ENCODE measurements at regions not wholly inside any gene's neighbourhood (a gene's known extent, or its start where the extent isn't known, plus 50 kb on each side); places are given as distances from the start of the nearest gene placed in this dataset.

DNA sequence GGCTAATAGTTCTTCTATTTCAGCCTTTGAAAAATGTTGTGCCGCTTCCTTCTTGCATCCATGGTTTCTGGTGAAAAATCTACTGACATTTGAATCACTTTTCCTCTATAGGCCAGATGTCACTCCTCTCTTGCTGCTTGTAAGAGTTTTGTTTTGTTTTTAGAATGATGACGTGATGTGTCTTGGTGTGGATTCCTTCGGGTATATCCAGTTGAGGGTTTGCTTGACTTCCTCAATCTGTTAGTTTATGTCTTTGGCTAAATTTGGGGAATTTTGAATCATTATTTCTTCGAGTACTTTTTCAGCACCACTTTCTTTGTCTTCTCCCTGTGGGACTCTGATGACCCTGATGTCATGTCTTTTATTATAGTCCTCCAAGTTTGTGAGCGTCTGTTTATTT is 175.5 kb downstream of the MYLK4 start:
- no peak for TF ChIP-seq ZBTB33 (IDR thresholded peaks at IDR 0.05; ENCODE audit: extremely low read depth, insufficient replicate concordance, low read length)
- no peak for TF ChIP-seq CTCF (IDR thresholded peaks at IDR 0.05 in 2 of 3, conservative IDR thresholded peaks at IDR 0.05 in 1 of 3; ENCODE audit: borderline replicate concordance in 1 of 3, insufficient read depth in 1 of 3, low read depth in 2 of 3, low read length in 2 of 3)
- TF ChIP-seq POLR2A (IDR thresholded peaks at IDR 0.05; ENCODE audit: borderline replicate concordance, extremely low read depth, insufficient read depth, insufficient read length), result no peak
- TF ChIP-seq EZH2phosphoT487 (IDR thresholded peaks at IDR 0.05; ENCODE audit: borderline replicate concordance), result no peak
- no peak for TF ChIP-seq SIN3A (IDR thresholded peaks at IDR 0.05; ENCODE audit: low read depth)

Measured in HCT116 (cell line).